Parathyroid adenoma (tissue), 2 donors: ENCODE measurements at regions not wholly inside any gene's neighbourhood (a gene's known extent, or its start where the extent isn't known, plus 50 kb on each side); places are given as distances from the start of the nearest gene placed in this dataset.

Source experiments
- H2AFZ ChIP-seq: fragments of 300-600 bp; sonication (generic); one replicate; pipeline ENCODE4 v1.7.0; 2017; ENCODE audit warnings: antibody characterized with exemption, mild to moderate bottlenecking
- H3K27ac ChIP-seq: fragments of 300-600 bp; sonication (generic); one replicate; pipeline ENCODE4 v1.7.0; 2017
- H3K27me3 ChIP-seq: fragments of 300-600 bp; sonication (generic); one replicate; pipeline ENCODE4 v1.7.0; 2017; ENCODE audit warnings: low read length; ENCODE audit not compliant: control insufficient read depth, insufficient read depth
- H3K36me3 ChIP-seq: fragments of 300-600 bp; sonication (generic); one replicate; pipeline ENCODE4 v1.7.0; 2017; ENCODE audit warnings: low read length; ENCODE audit not compliant: control insufficient read depth, insufficient read depth
- H3K4me1 ChIP-seq: fragments of 300-600 bp; sonication (generic); one replicate; pipeline ENCODE4 v1.7.0; 2017; ENCODE audit warnings: control low read depth
- H3K4me2 ChIP-seq: fragments of 300-600 bp; sonication (generic); one replicate; pipeline ENCODE4 v1.7.0; 2017; ENCODE audit warnings: low read length
- H3K4me3 ChIP-seq: fragments of 300-600 bp; sonication (generic); one replicate; pipeline ENCODE4 v1.7.0; 2017; ENCODE audit warnings: low read depth, low read length
- H3K79me2 ChIP-seq: fragments of 300-600 bp; sonication (generic); one replicate; pipeline ENCODE4 v1.7.0; 2017; ENCODE audit warnings: control low read depth
- H3K9ac ChIP-seq: fragments of 300-600 bp; sonication (generic); one replicate; pipeline ENCODE4 v1.7.0; 2017; ENCODE audit warnings: mild to moderate bottlenecking
- H3K9me3 ChIP-seq: fragments of 300-600 bp; sonication (generic); one replicate; pipeline ENCODE4 v1.7.0; 2017; ENCODE audit warnings: low read length; ENCODE audit not compliant: control insufficient read depth
- TF ChIP-seq, protein P1 (sequence below): fragments of 300-600 bp; sonication (generic); IDR thresholded peaks from one replicate; pipeline ENCODE4 v1.7.0; 2017; ENCODE audit warnings: antibody characterized with exemption, mild to moderate bottlenecking
- donor health status: primary hyperparathyroidism.

DNA sequence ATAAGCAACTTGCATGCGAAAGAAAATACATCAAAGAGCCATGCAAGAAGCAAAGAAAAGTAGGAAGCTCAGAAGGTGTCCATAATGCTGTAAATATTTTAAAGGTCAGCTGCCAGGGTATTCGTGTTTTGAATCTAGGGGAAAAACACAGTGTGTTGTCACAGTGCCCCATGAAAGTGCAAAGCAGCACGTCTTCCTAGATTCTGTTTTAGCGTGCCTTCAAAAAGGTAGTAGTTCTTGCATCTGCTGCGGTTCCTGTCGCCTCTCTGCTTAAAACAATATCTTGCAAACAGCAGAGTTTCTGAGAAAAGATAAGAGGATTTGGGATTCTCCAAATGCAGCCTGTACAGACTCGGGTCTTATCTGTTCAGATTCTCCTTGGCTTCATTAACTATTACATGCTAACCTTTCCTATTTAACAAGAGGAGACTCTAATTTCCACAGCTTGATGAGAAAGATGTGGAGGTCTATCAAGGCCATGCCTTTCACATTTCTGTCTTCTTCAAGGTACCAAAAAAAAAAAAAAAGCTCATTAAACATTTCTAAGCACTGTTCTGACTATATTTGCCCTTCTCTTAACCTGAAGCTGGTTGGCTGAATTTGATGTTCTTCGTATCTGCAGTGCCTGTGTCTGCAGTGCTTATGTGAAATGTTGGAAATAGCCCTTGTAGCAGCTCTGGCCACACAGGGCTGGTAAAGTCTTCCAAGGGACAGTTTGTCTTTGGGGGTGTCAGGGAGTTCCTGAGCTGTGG is 297.5 kb downstream of the ADGB start:
- H2AFZ ChIP-seq, result peak overlapping the region; percentile 51
- H3K4me3 ChIP-seq, result no peak overlapping the region
- TF ChIP-seq, protein P1, sequence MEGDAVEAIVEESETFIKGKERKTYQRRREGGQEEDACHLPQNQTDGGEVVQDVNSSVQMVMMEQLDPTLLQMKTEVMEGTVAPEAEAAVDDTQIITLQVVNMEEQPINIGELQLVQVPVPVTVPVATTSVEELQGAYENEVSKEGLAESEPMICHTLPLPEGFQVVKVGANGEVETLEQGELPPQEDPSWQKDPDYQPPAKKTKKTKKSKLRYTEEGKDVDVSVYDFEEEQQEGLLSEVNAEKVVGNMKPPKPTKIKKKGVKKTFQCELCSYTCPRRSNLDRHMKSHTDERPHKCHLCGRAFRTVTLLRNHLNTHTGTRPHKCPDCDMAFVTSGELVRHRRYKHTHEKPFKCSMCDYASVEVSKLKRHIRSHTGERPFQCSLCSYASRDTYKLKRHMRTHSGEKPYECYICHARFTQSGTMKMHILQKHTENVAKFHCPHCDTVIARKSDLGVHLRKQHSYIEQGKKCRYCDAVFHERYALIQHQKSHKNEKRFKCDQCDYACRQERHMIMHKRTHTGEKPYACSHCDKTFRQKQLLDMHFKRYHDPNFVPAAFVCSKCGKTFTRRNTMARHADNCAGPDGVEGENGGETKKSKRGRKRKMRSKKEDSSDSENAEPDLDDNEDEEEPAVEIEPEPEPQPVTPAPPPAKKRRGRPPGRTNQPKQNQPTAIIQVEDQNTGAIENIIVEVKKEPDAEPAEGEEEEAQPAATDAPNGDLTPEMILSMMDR, result no peak
- peak overlapping the region; percentile 51 for H3K4me2 ChIP-seq
- no peak overlapping the region for H3K9ac ChIP-seq
- H3K27me3 ChIP-seq, result no peaks in the 10 kb centered on the region
- H3K36me3 ChIP-seq, result no peaks in the 10 kb centered on the region
- peaks cover 76% of the 10 kb centered on the region for H3K4me1 ChIP-seq
- peak overlapping the region; percentile 88 for H3K27ac ChIP-seq
- no peaks in the 10 kb centered on the region for H3K9me3 ChIP-seq
- peaks cover 3% of the 10 kb centered on the region for H3K79me2 ChIP-seq

DNA sequence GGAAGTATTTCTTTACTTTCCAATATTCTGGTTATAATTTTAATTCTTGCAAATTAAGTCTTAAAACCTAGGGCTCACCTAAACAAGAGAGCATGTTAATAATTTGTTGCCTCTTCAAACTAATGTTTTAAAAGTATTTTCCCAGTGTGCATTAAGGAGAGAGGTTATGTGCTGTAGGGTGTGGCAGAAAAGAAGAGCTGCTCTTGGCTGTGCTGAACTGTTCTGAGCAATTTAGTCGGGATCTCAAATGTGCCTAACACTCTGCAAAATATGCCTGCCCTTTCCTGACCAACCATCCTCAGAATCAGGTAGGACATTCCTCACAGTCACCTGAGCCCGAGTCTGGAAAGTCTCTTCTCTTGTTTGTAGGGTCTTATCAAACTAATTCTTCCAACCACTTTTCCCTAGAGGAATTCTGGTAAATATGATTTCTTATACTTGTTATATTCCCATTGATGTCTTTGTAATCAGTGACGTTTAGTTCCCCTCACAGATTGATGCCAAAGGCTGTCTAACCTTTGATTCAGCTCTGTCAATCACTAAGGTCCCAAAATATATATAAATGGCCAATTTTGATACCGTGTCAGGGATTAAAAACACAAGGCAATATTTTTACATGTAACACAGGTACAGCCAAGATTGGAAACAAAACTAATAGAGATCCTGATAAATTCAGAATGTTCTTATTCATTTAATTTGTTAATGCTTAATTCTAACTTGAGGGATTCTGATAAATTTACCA is 298.4 kb downstream of the ADGB start:
- H3K4me3 ChIP-seq, result peak overlapping the region; percentile 37
- peaks cover 75% of the 10 kb centered on the region for H3K4me1 ChIP-seq
- H2AFZ ChIP-seq, result no peak overlapping the region
- no peaks in the 10 kb centered on the region for H3K27me3 ChIP-seq
- TF ChIP-seq, protein P1, result no peak
- H3K79me2 ChIP-seq, result peaks cover 6% of the 10 kb centered on the region
- no peak overlapping the region for H3K9ac ChIP-seq
- peak overlapping the region; percentile 51 for H3K4me2 ChIP-seq
- peak overlapping the region; percentile 88 for H3K27ac ChIP-seq
- no peaks in the 10 kb centered on the region for H3K9me3 ChIP-seq
- no peaks in the 10 kb centered on the region for H3K36me3 ChIP-seq

DNA sequence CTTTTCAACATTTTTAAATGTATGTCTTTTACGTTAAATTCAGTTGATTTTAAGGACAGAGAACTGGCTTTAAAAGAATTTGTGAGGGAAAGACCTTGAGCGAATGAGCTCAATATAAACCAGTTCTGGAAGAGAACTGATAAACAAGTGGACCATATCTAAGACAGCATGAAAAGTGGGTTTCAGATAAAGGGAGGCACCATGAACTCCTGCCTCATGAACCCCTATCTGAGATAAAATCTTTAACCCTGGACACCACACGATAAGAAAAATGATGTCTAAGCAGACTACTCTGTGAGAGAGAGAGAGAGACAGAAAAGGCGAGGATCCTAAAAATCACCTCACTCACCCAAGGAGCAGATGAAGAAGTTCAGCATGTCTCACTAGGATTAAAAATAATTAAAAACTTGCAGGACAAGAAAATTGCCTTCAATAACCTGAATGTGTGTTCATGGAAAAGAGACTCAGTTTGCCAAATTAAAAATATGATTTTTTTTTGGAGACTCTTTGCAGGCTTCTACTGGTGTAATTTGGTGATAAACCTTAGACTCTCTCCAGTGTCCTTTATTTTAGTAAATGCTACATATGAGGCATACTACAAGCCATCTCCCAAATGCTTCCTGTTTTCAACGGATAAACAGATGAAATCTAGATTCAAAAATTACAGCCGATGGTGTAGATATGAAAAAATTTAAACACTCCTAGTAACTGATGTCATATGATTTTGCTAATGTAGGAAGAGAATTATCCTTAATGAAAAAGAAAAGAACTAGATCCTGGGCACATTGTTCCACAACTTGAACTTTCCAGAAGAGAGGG is 299.5 kb downstream of the ADGB start:
- Histone ChIP-seq H3K79me2 (peaks cover 6% of the 10 kb centered on the region), H2AFZ (no peak overlapping the region), H3K4me1 (peaks cover 75% of the 10 kb centered on the region), H3K36me3 (no peaks in the 10 kb centered on the region), H3K4me3 (peak overlapping the region; percentile 37), H3K27me3 (no peaks in the 10 kb centered on the region), H3K9me3 (no peaks in the 10 kb centered on the region), H3K4me2 (peak overlapping the region; percentile 51), H3K9ac (no peak overlapping the region), H3K27ac (peak overlapping the region; percentile 88)
- TF ChIP-seq, protein P1, result no peak

DNA sequence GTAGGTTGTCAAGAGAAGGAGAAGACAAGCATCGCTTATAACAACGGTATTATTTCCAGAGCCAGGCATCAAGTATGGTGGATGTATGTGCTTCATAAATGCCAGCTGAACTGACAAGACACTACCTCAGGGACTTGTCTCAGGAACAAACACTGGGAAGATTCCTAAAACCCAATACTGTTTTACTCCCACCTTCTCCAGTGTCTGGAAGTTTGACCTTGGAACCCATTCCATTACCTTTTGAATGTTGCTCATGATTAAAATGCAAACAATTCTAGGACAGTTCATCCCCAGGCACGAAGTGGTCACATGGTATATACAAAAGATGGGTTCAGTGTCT is 300.1 kb downstream of the ADGB start:
- no peaks in the 10 kb centered on the region for H3K9me3 ChIP-seq
- H3K4me2 ChIP-seq, result no peak overlapping the region
- H3K27me3 ChIP-seq, result no peaks in the 10 kb centered on the region
- H2AFZ ChIP-seq, result no peak overlapping the region
- TF ChIP-seq, protein P1, result no peak
- no peak overlapping the region for H3K9ac ChIP-seq
- H3K79me2 ChIP-seq, result peaks cover 6% of the 10 kb centered on the region
- peaks cover 77% of the 10 kb centered on the region for H3K4me1 ChIP-seq
- no peak overlapping the region for H3K4me3 ChIP-seq
- no peaks in the 10 kb centered on the region for H3K36me3 ChIP-seq
- peak overlapping the region; percentile 88 for H3K27ac ChIP-seq
